GM12878 (cell line): ENCODE measurements at regions not wholly inside any gene's neighbourhood (a gene's known extent, or its start where the extent isn't known, plus 50 kb on each side); places are given as distances from the start of the nearest gene placed in this dataset.
A peak's percentile ranks its signal among the peaks of the same experiment; 100 is the strongest.

Source experiments
- ATAC-seq: fragments of 200-7000 bp; cut with Tn5 transposase; 3 replicates; pipeline ENCODE4 v1.9.1; 2020; ENCODE audit warnings: mild to moderate bottlenecking, moderate library complexity
- BruUV-seq: library from RNA; stranded (reverse); fragments of 400-500 nt; replicated peaks from 2 replicates; lab custom pipeline; 2021; lab: Mats Ljungman, UMichigan
- CTCF ChIA-PET: fragments of 300-600 bp; sonication (Branson Sonifier 250); formaldehyde crosslinking; extraction: SDS; loops from one replicate; lab custom pipeline; 2021; ENCODE audit warnings: inconsistent platforms; lab: Yijun Ruan, JAX
- POLR2A ChIA-PET: fragments of 350-600 bp; formaldehyde crosslinking; extraction: SDS; loops from one replicate; lab custom pipeline; 2021; ENCODE audit warnings: inconsistent platforms; lab: Charles Lee
- RAD21 ChIA-PET: fragments of 300-600 bp; sonication (Branson Sonifier 250); formaldehyde crosslinking; loops from one replicate; lab custom pipeline; 2023; ENCODE audit warnings: antibody characterized with exemption; ENCODE audit not compliant: unreplicated experiment; lab: Charles Lee
- SMC1A ChIA-PET: fragments of 300-600 bp; sonication (Branson Sonifier 250); formaldehyde crosslinking; loops from one replicate; lab custom pipeline; 2023; ENCODE audit not compliant: unreplicated experiment, uncharacterized antibody; lab: Charles Lee
- DNase-seq: peaks from one replicate; pipeline ENCODE4 v3.0.0-alpha.2; 2011; ENCODE audit warnings: low read depth, low spot score
- FAIRE-seq: peaks from 3 replicates; lab custom pipeline; 2011; peaks lifted over from hg19 to GRCh38; lab: Jason Lieb, UNC
- H2AFZ ChIP-seq: 2 replicates; pipeline ENCODE4 v1.6.0; 2011; ENCODE audit warnings: low read depth, low read length, control low read depth; ENCODE audit not compliant: control insufficient read depth
- H3K27ac ChIP-seq: 2 replicates; pipeline ENCODE4 v1.5.1; 2011; ENCODE audit warnings: control low read depth; ENCODE audit not compliant: control insufficient read depth, insufficient read depth
- H3K27me3 ChIP-seq, 2 experiments: replicated peaks in 1 of 2; 2 replicates each; pipeline versions ENCODE4 v1.6.0 to v1.6.1; 2011; ENCODE audit warnings: low read length in 1 of 2; ENCODE audit not compliant: control insufficient read depth in 2 of 2, insufficient read depth in 2 of 2
- H3K36me3 ChIP-seq, 2 experiments: 2 replicates each; pipeline ENCODE4 v1.5.1; 2011; ENCODE audit warnings: low read length in 1 of 2; ENCODE audit not compliant: control insufficient read depth in 2 of 2, insufficient read depth in 2 of 2
- H3K4me1 ChIP-seq: 2 replicates; pipeline ENCODE4 v1.6.1; 2011; ENCODE audit warnings: mild to moderate bottlenecking, low read length, moderate library complexity, mixed read lengths; ENCODE audit not compliant: control insufficient read depth, insufficient read depth
- H3K4me2 ChIP-seq: 2 replicates; pipeline ENCODE4 v1.6.0; 2011; ENCODE audit warnings: control low read depth; ENCODE audit not compliant: control insufficient read depth, insufficient read depth
- H3K4me3 ChIP-seq: fragments of 200-600 bp; sonication (generic); 2 replicates; pipeline ENCODE4 v1.5.1; 2016
- H3K79me2 ChIP-seq: 2 replicates; pipeline ENCODE4 v1.6.0; 2011; ENCODE audit warnings: low read length; ENCODE audit not compliant: control insufficient read depth, insufficient read depth
- H3K9ac ChIP-seq: 2 replicates; pipeline ENCODE4 v1.8.0; 2011; ENCODE audit warnings: low read length, control low read depth, mixed read lengths; ENCODE audit not compliant: control insufficient read depth, insufficient read depth
- H3K9me3 ChIP-seq: replicated peaks from 3 replicates; pipeline ENCODE4 v1.5.1; 2011; ENCODE audit warnings: mild to moderate bottlenecking, low read length; ENCODE audit not compliant: control insufficient read depth, insufficient read depth
- H4K20me1 ChIP-seq: 2 replicates; pipeline ENCODE4 v1.6.0; 2011; ENCODE audit not compliant: control insufficient read depth, insufficient read depth
- CREB1 ChIP-seq: IDR thresholded peaks from 2 replicates; pipeline ENCODE4 v1.6.1; 2012; ENCODE audit warnings: low read depth, mild to moderate bottlenecking, inconsistent platforms
- IKZF2 ChIP-seq, 2 experiments: fragments of 450-650 bp; IDR thresholded peaks; 2 replicates each; pipeline ENCODE4 v1.6.1; 2017; ENCODE audit warnings: mild to moderate bottlenecking in 2 of 2, moderate library complexity in 2 of 2
- MXI1 ChIP-seq: fragments of 150-350 bp; IDR thresholded peaks from 2 replicates; pipeline ENCODE4 v1.6.1; 2011; ENCODE audit warnings: low read depth, mild to moderate bottlenecking, inconsistent platforms, low read length, improper control_type of control experiment
- NFYA ChIP-seq: IDR thresholded peaks from 2 replicates; pipeline ENCODE4 v1.6.1; 2011; ENCODE audit warnings: low read depth, mild to moderate bottlenecking, low read length, improper control_type of control experiment, borderline replicate concordance
- SMAD1 ChIP-seq: fragments of 450-650 bp; IDR thresholded peaks from 2 replicates; pipeline ENCODE4 v1.6.1; 2018; ENCODE audit warnings: mild to moderate bottlenecking, low read depth; ENCODE audit not compliant: partially characterized antibody
- SRF ChIP-seq, 2 experiments: IDR thresholded peaks; 2 replicates each; pipeline ENCODE4 v1.6.1; 2011; ENCODE audit warnings: low read depth in 2 of 2, low read length in 2 of 2, mild to moderate bottlenecking in 1 of 2, moderate library complexity in 1 of 2
- TCF12 ChIP-seq: IDR thresholded peaks from 2 replicates; pipeline ENCODE4 v1.6.1; 2011; ENCODE audit warnings: low read depth, mild to moderate bottlenecking, low read length
- TCF3 ChIP-seq: IDR thresholded peaks from 2 replicates; pipeline ENCODE4 v1.6.1; 2012; ENCODE audit warnings: low read depth, mild to moderate bottlenecking, low read length, borderline replicate concordance; ENCODE audit not compliant: insufficient read depth
- WGBS: methylation state at CpG from one replicate; pipeline ENCODE4 v1.1.6; 2016; ENCODE audit warnings: low lambda C conversion rate; ENCODE audit not compliant: insufficient replicate concordance, insufficient coverage; ENCODE audit errors: missing lambda C conversion rate; 5-methylcytosine and 5-hydroxymethylcytosine counted together
- in situ Hi-C: fragments of 300-500 bp; cut with MboI; formaldehyde crosslinking; loops from 9 replicates; pipeline ENCODE4 v1.14.3; 2018; ENCODE audit warnings: mixed read lengths
- intact Hi-C: fragments of 100-400 bp; cut with micrococcal nuclease; formaldehyde crosslinking; loops from one replicate; pipeline ENCODE4 v1.14.2; 2022; ENCODE audit not compliant: unreplicated experiment

DNA sequence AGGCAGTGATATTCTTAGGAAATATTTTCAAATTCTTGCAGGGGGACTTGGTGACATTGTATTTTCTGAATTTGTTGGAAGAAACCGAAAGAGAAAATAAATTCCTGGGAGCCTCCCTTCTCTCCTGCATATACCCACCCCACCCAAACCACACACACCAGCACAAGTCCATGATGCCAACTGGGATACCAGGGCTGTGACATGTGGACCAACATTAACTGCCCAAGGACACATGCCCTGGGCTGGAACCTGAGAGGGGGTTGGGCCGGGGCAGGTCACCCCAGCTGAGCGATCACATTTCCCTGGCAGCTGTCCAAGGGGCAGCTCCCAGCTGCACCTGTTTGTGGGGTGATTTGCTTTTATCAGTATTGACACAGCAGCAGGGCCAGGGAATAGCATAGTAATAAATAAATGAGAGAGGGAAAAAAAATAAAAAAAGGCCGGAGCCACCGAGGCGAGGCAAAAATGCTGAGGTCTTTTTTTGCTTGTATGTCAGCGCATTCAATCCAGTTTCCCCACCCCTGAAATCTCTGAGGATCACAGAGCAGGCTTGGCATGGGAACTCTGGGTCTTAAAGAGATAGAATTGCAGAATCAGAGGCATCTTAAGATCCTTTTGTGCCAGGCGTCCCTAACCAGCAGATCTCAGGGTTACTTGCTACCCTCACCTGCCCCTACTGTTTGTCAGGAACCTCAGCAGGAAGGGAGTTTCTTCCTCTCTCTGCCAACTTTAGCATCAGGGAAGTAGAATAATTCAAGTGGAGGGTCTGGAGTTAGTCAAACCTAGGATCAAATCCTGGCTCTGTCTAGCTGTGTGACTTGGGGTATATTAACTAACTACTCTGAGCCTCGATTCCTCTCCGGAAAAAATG, 66.5 kb upstream of the PIM1 start:
- ChIA-PET POLR2A (interaction anchor here (0.5 kb wide), 1 partner anchor 1587 kb away, joined by 4 read pairs; no protein-coding TSS in a partner anchor), RAD21 (interaction anchor here (1.3 to 3.9 kb wide), 6 partner anchors 7 to 85 kb away, joined by 4 to 28 read pairs (median 6); partner anchors contain the start of gene PIM1), CTCF (interaction anchor here (0.8 to 1.7 kb wide), 4 partner anchors 10 to 86 kb away, joined by 3 to 6 read pairs (median 4); no protein-coding TSS in a partner anchor), SMC1A (interaction anchor here (0.9 to 2.2 kb wide), 7 partner anchors 10 to 68 kb away, joined by 3 to 9 read pairs (median 4); no protein-coding TSS in a partner anchor)
- ATAC-seq (peak; percentile 56), DNase-seq (no peak), FAIRE-seq (no peak)
- Histone ChIP-seq H3K4me2 (peak overlapping the region; percentile 93), H3K36me3 (no peaks in the 10 kb centered on the region), H3K27ac (no peak overlapping the region), H3K9me3 (no peaks in the 10 kb centered on the region; the same call in 2 of the 3 replicates), H3K4me3 (peak overlapping the region; percentile 47), H3K27me3 (no peaks in the 10 kb centered on the region), H2AFZ (no peak overlapping the region; the same call in none of the 2 replicates), H4K20me1 (no peaks in the 10 kb centered on the region), H3K79me2 (no peaks in the 10 kb centered on the region), H3K4me1 (peaks cover 35% of the 10 kb centered on the region), H3K9ac (no peak overlapping the region; the same call in 1 of the 2 replicates)
- intact Hi-C loops, result loop anchor here (5.0 kb wide), 1 partner anchor 51 kb away; no protein-coding TSS in a partner anchor
- in situ Hi-C loops, result no loop called here
- peak; percentile 72 for TF ChIP-seq TCF12
- peak; percentile 41; the same call in 1 of the 2 replicates for TF ChIP-seq MXI1
- 0 out of 4 replicates have a peak, but pooled peaks of 1 of the 2 experiments have one; percentile 22 for TF ChIP-seq SRF (IDR thresholded peaks at IDR 0.05; ENCODE audit: low read depth in 2 of 2, low read length in 2 of 2)
- TF ChIP-seq CREB1, result no peak
- TF ChIP-seq TCF3, result peak; percentile 68; the same call in 1 of the 2 replicates
- TF ChIP-seq IKZF2 (IDR thresholded peaks at IDR 0.05), result peak; percentile 37 to 53; a peak in 2 of 4 replicates
- TF ChIP-seq SMAD1, result peak; percentile 32
- no peak for TF ChIP-seq NFYA
- 72% methylated on average over 10 of the region's 10 CpGs for WGBS
- no TSS peak for BruUV-seq
